ENCODE measurements at regions not wholly inside any gene's neighbourhood (a gene's known extent, or its start where the extent isn't known, plus 50 kb on each side); places are given as distances from the start of the nearest gene placed in this dataset.
A peak's percentile ranks its signal among the peaks of the same experiment; 100 is the strongest.
"Not testable (repeated sequence)": the region's sequence is repeated elsewhere in the genome, so short reads cannot be mapped to it uniquely, and the experiment has no call there.

- no peak overlapping the region for H3K4me3 ChIP-seq (ENCODE audit: low read length)
- peaks cover 4% of the 10 kb centered on the region for H3K9me3 ChIP-seq (ENCODE audit: control insufficient read depth, low read length)
- no peaks in the 10 kb centered on the region for H3K27me3 ChIP-seq (replicated peaks; ENCODE audit: control insufficient read depth, insufficient read depth, low read length)
- no peak for DNase-seq (ENCODE audit: low read depth)
- H3K9ac ChIP-seq (ENCODE audit: low read length) = no peak overlapping the region
- no peaks in the 10 kb centered on the region for H3K4me1 ChIP-seq (ENCODE audit: control insufficient read depth, insufficient read depth, low read length)
- H3K36me3 ChIP-seq (ENCODE audit: control insufficient read depth, insufficient read depth, low read length, severe bottlenecking) = no peaks in the 10 kb centered on the region
Measured at GRCh38 chr7:20520530-20520929, 94.9 kb upstream of the ABCB5 start.

DNA sequence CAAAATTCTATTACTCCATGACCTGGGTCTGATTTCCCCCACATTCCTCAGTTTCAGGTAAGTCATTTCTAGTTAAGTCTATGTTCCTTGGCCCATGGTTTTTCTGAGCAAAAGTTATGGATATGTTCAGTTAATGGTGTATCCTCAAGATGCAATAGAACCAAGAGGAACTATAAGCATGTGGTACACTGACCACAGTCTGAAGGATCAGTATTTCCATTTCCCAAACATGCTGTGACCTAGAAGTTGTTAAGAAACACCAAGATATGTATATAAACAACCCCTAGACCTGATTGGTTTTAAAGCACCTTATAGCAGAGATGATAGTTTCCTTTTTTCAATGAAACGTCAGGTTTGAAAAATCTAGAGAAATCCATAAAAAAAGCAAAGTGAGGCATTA lies 94.2 kb upstream of the ABCB5 start:
- no peak overlapping the region for H3K4me3 ChIP-seq (ENCODE audit: low read length)
- H3K9me3 ChIP-seq (ENCODE audit: control insufficient read depth, low read length) = peaks cover 4% of the 10 kb centered on the region
- DNase-seq (ENCODE audit: low read depth) = no peak
- no peak overlapping the region for H3K9ac ChIP-seq (ENCODE audit: low read length)
- no peaks in the 10 kb centered on the region for H3K27me3 ChIP-seq (replicated peaks; ENCODE audit: control insufficient read depth, insufficient read depth, low read length)
- H3K4me1 ChIP-seq (ENCODE audit: control insufficient read depth, insufficient read depth, low read length) = no peaks in the 10 kb centered on the region
- H3K36me3 ChIP-seq (ENCODE audit: control insufficient read depth, insufficient read depth, low read length, severe bottlenecking) = no peaks in the 10 kb centered on the region

GRCh38 chr7:20529260-20529659 lies 86.2 kb upstream of the ABCB5 start:
- Histone ChIP-seq H3K36me3 (ENCODE audit: control insufficient read depth, insufficient read depth, low read length, severe bottlenecking) (no peaks in the 10 kb centered on the region), H3K4me3 (ENCODE audit: low read length) (no peak overlapping the region), H3K9ac (ENCODE audit: low read length) (no peak overlapping the region), H3K27me3 (replicated peaks; ENCODE audit: control insufficient read depth, insufficient read depth, low read length) (no peaks in the 10 kb centered on the region), H3K4me1 (ENCODE audit: control insufficient read depth, insufficient read depth, low read length) (peaks cover 10% of the 10 kb centered on the region), H3K9me3 (ENCODE audit: control insufficient read depth, low read length) (peaks cover 2% of the 10 kb centered on the region)
- no peak for DNase-seq (ENCODE audit: low read depth)

DNA sequence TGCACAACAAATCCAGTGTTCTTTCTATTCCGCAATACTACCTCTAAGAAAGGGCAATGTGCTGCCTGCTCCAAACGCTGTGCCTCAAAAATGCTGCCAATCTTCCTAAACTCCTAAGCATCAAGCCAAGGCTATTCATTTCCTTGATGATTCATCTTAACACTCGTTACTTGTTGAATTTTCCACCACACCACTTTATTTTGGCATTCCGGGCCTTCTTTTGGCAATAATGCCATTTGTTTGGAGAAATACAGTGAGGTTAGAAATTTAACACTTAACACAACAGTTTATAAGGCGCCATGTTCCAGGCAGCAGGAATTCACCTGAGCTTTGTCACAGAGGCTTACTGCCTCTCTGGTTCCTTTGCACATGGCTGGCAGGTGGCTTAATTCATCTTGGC lies 82.6 kb upstream of the ABCB5 start:
- no peak overlapping the region for H3K4me3 ChIP-seq (ENCODE audit: low read length)
- DNase-seq (ENCODE audit: low read depth) = no peak
- H3K27me3 ChIP-seq (replicated peaks; ENCODE audit: control insufficient read depth, insufficient read depth, low read length) = no peaks in the 10 kb centered on the region
- no peaks in the 10 kb centered on the region for H3K36me3 ChIP-seq (ENCODE audit: control insufficient read depth, insufficient read depth, low read length, severe bottlenecking)
- no peaks in the 10 kb centered on the region for H3K9me3 ChIP-seq (ENCODE audit: control insufficient read depth, low read length)
- H3K4me1 ChIP-seq (ENCODE audit: control insufficient read depth, insufficient read depth, low read length) = peaks cover 10% of the 10 kb centered on the region
- no peak overlapping the region for H3K9ac ChIP-seq (ENCODE audit: low read length)

- Histone ChIP-seq H3K4me3 (ENCODE audit: low read length) (no peak overlapping the region), H3K36me3 (ENCODE audit: control insufficient read depth, insufficient read depth, low read length, severe bottlenecking) (no peaks in the 10 kb centered on the region), H3K27me3 (replicated peaks; ENCODE audit: control insufficient read depth, insufficient read depth, low read length) (no peaks in the 10 kb centered on the region), H3K9ac (ENCODE audit: low read length) (no peak overlapping the region), H3K9me3 (ENCODE audit: control insufficient read depth, low read length) (no peaks in the 10 kb centered on the region), H3K4me1 (ENCODE audit: control insufficient read depth, insufficient read depth, low read length) (peaks cover 10% of the 10 kb centered on the region)
- no peak for DNase-seq (ENCODE audit: low read depth)
Measured at GRCh38 chr7:20534543-20534942, 80.9 kb upstream of the ABCB5 start.

- H3K27me3 ChIP-seq (replicated peaks; ENCODE audit: control insufficient read depth, insufficient read depth, low read length) = no peaks in the 10 kb centered on the region
- no peak overlapping the region for H3K9ac ChIP-seq (ENCODE audit: low read length)
- DNase-seq (ENCODE audit: low read depth) = no peak
Measured at GRCh38 chr7:20535541-20535940, 79.9 kb upstream of the ABCB5 start.

GRCh38 chr7:20539201-20539600 lies 76.3 kb upstream of the ABCB5 start:
- Histone ChIP-seq H3K9me3 (ENCODE audit: control insufficient read depth, low read length) (no peaks in the 10 kb centered on the region), H3K27me3 (replicated peaks; ENCODE audit: control insufficient read depth, insufficient read depth, low read length) (no peaks in the 10 kb centered on the region), H3K36me3 (ENCODE audit: control insufficient read depth, insufficient read depth, low read length, severe bottlenecking) (no peaks in the 10 kb centered on the region), H3K4me1 (ENCODE audit: control insufficient read depth, insufficient read depth, low read length) (peaks cover 12% of the 10 kb centered on the region), H3K4me3 (ENCODE audit: low read length) (no peak overlapping the region), H3K9ac (ENCODE audit: low read length) (no peak overlapping the region)
- no peak for DNase-seq (ENCODE audit: low read depth)

More at GRCh38 chr7:20535541-20535940, 79.9 kb upstream of the ABCB5 start:
- no peaks in the 10 kb centered on the region for H3K36me3 ChIP-seq (ENCODE audit: control insufficient read depth, insufficient read depth, low read length, severe bottlenecking)
- no peak overlapping the region for H3K4me3 ChIP-seq (ENCODE audit: low read length)
- H3K9me3 ChIP-seq (ENCODE audit: control insufficient read depth, low read length) = no peaks in the 10 kb centered on the region
- peaks cover 10% of the 10 kb centered on the region for H3K4me1 ChIP-seq (ENCODE audit: control insufficient read depth, insufficient read depth, low read length)

GRCh38 chr7:20541608-20542349 lies 73.7 kb upstream of the ABCB5 start:
- Histone ChIP-seq H3K36me3 (ENCODE audit: control insufficient read depth, insufficient read depth, low read length, severe bottlenecking) (no peaks in the 10 kb centered on the region), H3K9me3 (ENCODE audit: control insufficient read depth, low read length) (no peaks in the 10 kb centered on the region), H3K9ac (ENCODE audit: low read length) (peak overlapping the region; percentile 16), H3K27me3 (replicated peaks; ENCODE audit: control insufficient read depth, insufficient read depth, low read length) (no peaks in the 10 kb centered on the region), H3K4me1 (ENCODE audit: control insufficient read depth, insufficient read depth, low read length) (peaks cover 12% of the 10 kb centered on the region), H3K4me3 (ENCODE audit: low read length) (no peak overlapping the region)
- no peak for DNase-seq (ENCODE audit: low read depth)

DNA sequence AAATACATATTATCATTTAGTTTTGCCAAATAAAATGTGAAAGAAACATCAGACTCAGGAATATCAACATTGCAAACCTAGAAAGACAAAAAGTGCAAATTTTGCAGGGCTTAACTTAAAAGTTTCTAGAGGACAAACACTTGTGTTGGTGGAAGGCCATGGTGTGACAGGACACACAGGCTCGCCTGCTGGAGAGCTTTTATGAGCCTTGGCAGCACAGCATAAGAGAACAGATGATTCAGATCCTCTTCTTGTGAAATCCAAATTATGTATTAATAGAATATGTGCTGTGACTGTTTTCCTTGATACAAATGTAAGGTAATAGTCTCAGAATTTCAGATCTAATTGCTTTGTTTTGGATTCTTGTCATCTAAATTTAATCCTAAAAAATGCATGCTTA lies 72.9 kb upstream of the ABCB5 start:
- H3K4me3 ChIP-seq (ENCODE audit: low read length) = no peak overlapping the region

GRCh38 chr7:20543500-20543899 lies 72.0 kb upstream of the ABCB5 start:
- Histone ChIP-seq H3K9me3 (ENCODE audit: control insufficient read depth, low read length) (no peaks in the 10 kb centered on the region), H3K9ac (ENCODE audit: low read length) (no peak overlapping the region), H3K4me1 (ENCODE audit: control insufficient read depth, insufficient read depth, low read length) (peaks cover 12% of the 10 kb centered on the region), H3K27me3 (replicated peaks; ENCODE audit: control insufficient read depth, insufficient read depth, low read length) (no peaks in the 10 kb centered on the region), H3K36me3 (ENCODE audit: control insufficient read depth, insufficient read depth, low read length, severe bottlenecking) (no peaks in the 10 kb centered on the region), H3K4me3 (ENCODE audit: low read length) (no peak overlapping the region)
- DNase-seq (ENCODE audit: low read depth) = no peak

More for the DNA sequence above, 72.9 kb upstream of the ABCB5 start:
- DNase-seq (ENCODE audit: low read depth) = peak; percentile 43
- H3K4me1 ChIP-seq (ENCODE audit: control insufficient read depth, insufficient read depth, low read length) = peaks cover 12% of the 10 kb centered on the region
- no peak overlapping the region for H3K9ac ChIP-seq (ENCODE audit: low read length)
- H3K27me3 ChIP-seq (replicated peaks; ENCODE audit: control insufficient read depth, insufficient read depth, low read length) = no peaks in the 10 kb centered on the region
- no peaks in the 10 kb centered on the region for H3K36me3 ChIP-seq (ENCODE audit: control insufficient read depth, insufficient read depth, low read length, severe bottlenecking)
- H3K9me3 ChIP-seq (ENCODE audit: control insufficient read depth, low read length) = no peaks in the 10 kb centered on the region

DNA sequence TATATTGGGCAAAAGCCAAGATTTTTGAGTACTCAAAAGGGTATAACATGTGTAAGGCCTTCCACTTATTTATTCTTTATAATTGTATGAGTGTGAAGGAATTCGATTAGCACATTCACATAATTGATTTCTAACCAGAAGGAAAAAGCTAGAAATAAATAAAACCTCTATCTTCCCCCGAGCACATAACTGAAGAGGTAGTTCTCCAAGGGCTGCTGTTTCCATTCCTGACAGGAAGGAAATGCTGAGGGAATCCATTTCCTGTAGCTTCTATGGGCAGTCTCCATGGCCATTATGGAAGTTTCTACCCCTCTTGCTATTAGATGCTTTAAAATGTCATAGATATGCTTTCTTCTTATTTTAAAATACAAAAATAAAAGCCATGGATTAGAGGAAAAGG lies 70.5 kb upstream of the ABCB5 start:
- no peaks in the 10 kb centered on the region for H3K36me3 ChIP-seq (ENCODE audit: control insufficient read depth, insufficient read depth, low read length, severe bottlenecking)
- no peaks in the 10 kb centered on the region for H3K9me3 ChIP-seq (ENCODE audit: control insufficient read depth, low read length)
- H3K27me3 ChIP-seq (replicated peaks; ENCODE audit: control insufficient read depth, insufficient read depth, low read length) = no peaks in the 10 kb centered on the region
- H3K4me3 ChIP-seq (ENCODE audit: low read length) = no peak overlapping the region
- no peak for DNase-seq (ENCODE audit: low read depth)
- peaks cover 12% of the 10 kb centered on the region for H3K4me1 ChIP-seq (ENCODE audit: control insufficient read depth, insufficient read depth, low read length)
- H3K9ac ChIP-seq (ENCODE audit: low read length) = no peak overlapping the region

- not testable (repeated sequence) for DNase-seq (ENCODE audit: low read depth); H3K27me3 ChIP-seq (replicated peaks; ENCODE audit: control insufficient read depth, insufficient read depth, low read length); H3K36me3 ChIP-seq (ENCODE audit: control insufficient read depth, insufficient read depth, low read length, severe bottlenecking); H3K9me3 ChIP-seq (ENCODE audit: control insufficient read depth, low read length); H3K4me3 ChIP-seq (ENCODE audit: low read length); H3K9ac ChIP-seq (ENCODE audit: low read length)
- peaks cover 12% of the 10 kb centered on the region for H3K4me1 ChIP-seq (ENCODE audit: control insufficient read depth, insufficient read depth, low read length)
Measured at GRCh38 chr7:20546958-20547357, 68.5 kb upstream of the ABCB5 start.

Measured in adipocyte (in vitro differentiated cells).